ENCODE measurements at regions not wholly inside any gene's neighbourhood (a gene's known extent, or its start where the extent isn't known, plus 50 kb on each side); places are given as distances from the start of the nearest gene placed in this dataset.
A peak's percentile ranks its signal among the peaks of the same experiment; 100 is the strongest.

- no peak for DNase-seq
These were observed 1033.2 kb downstream of the TBC1D22A start for GRCh38 chr22:47795477-47796127.

- DNase-seq: no peak
These were observed 1032.4 kb downstream of the TBC1D22A start for GRCh38 chr22:47794851-47795250.

DNA sequence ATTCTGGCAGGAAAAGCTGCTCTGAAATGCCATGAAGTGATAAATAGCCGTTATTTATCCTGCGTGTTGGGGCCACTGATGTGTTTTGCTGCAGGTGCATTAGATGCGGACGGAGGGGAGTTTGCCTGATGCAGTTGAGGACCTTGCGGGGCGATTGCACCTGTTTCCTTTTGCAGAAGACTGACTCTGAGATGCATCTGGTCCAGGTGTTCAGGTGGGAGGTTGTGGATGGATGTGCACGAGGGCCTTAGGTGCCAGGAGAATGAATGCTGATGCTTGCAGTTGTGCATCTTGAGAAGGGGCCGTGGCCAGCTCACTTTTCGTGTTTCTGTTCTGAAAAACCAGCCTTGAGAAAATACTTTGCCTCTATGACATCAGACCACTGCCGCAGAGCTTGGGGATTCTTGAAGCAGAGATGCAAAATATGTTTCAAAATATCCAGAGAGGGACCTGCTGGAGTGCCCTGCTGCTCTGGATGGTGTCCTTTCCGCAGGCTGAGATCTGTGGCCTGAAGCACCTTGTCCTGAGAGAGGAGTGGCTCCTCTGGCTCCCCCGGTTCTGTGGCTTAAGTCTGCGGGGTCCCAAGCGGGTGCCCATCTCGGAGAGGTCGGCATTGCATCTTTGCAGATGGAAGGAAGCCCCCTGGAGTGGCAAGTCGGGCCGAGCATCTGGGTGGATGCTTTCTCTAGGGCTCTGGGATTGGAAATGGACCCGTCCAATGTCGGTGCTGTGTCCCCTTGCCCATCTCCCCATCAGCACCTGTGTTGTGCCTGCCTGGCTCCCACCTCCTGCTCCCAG, 1031.1 kb downstream of the TBC1D22A start:
- DNase-seq: no peak

DNA sequence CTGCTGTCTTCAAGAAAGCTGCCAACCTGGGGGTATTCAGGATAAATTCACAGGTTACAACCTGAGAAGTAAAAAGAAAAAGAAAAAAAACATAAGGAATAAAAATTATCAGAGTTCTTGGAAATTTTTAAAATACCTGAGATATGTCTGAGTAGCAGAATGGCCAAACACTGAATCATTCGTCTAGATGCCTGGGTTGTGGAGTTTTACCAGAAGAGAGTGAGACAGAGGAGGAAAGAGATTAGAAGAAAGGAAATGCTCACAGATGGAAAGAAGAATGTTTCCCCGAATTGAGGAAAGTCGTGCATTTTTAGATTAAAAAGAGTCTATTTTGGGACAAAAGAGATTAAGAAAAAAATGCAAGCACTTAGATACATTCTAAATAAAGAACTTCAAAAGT, 1026.7 kb downstream of the TBC1D22A start:
- DNase-seq: no peak

GRCh38 chr22:47788461-47788860, 1026.0 kb downstream of the TBC1D22A start:
- DNase-seq: no peak

DNA sequence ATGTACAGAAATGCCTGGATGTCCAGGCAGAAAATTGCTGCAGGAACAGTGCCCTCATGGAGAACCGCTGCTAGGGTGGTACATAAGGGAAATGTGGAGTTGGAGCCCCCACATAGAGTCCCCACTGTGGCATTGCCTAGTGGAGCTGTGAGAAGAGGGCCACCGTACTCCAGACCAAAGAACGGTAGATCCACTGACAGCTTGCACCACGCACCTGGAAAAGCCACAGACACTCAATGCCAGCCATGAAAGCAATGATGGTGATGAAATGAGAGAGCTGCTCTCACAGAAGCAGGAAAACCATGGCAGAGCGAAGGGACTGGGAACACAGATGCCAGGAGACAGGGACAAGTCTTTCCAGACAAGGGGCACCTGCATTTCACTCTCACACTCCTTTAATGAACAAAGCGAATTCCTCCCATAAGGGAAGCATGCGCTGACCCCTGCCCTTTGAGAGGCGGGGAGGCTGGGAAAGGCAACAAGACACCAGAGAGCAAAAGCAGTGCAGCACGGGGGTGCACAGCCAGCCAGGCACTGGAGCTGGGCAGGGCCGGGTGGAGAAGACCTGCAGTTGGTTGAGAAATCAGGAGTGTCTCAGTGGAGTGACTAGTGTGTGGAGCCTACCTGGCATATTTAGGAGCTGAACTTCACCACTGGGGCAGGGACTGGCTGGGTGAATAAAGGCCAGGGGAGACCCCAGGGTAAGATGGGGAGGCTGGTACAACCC, 1025.2 kb downstream of the TBC1D22A start:
- no peak for DNase-seq

DNA sequence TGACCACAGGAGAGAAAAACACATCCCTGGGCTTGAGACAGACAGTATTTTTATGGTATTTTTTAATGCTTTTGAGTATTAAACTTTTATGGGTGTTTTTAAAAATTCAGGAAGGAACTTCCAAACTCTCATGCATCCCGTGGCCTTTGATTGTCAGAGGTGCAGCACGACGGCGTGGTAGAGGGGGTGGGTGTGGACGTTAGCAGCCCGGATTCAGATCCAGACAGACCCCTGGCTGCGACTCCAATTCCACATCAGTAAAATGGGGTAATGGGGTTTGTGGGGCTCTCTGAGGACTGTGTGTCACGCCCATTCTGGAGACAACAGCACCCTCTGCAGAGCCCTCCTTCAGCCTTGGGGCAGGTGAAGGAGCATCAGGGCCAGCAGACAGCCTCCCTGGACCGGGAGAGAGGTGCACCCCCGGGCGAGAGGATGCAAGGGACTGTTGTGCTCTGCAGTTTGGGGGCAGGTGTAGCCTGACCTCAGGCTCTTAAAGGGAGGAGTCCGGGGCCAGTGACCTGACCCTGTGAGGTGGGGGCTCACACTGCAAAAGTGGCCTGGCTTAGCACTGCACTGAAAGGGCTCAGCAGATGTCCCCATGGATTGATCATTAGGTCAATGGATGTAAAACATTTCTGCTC, 1024.3 kb downstream of the TBC1D22A start:
- no peak for DNase-seq

DNA sequence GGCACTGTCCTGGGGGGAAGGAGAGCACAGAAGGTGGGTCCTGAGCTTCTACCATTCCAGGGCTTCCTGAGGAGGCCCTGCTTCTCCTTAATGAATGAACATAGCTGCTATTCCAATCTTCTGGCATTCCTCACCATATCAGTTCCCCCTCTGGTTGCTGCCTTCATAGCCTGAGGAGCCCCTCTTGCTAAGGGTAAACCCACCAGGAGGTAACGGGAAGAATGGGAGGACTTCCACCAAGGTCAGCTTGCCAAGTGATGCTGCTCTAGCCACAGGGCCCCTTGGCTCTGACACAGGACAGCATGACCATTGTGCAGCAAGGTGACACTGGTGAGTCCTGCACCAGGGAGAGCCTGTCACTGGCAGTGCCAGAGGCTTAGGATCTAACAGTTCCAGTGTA, 1022.5 kb downstream of the TBC1D22A start:
- no peak for DNase-seq

DNA sequence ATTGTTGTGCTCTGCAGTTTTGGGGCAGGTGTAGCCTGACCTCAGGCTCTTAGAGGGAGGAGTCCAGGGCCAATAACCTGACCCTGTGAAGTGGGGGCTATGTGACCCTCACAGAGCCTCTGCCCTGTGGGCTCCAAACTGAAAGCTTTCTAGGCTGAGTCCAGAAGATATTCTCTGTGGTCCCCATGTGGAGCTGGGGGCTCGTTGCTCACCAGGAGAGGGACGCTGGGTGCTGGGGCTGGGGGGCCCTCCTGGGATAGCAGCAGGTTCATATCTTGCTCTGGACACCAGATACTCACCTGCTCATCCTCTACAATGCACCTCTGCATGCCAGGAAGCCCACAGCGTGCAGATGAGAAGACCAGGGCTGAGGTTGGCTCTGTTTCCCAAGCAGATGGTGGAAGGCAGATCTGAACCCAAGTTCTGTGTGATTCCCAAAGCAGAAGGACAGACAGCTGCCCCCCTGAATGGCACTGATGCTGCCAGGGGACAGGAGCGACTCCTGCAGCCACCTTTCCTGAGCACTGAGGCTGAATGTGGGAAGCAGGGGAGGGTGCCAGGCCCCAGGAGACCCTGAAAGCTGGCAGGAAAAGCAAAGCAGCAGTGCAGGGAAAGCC, 1022.0 kb downstream of the TBC1D22A start:
- no peak for DNase-seq

GRCh38 chr22:47783433-47784366, 1021.2 kb downstream of the TBC1D22A start:
- DNase-seq: no peak

DNA sequence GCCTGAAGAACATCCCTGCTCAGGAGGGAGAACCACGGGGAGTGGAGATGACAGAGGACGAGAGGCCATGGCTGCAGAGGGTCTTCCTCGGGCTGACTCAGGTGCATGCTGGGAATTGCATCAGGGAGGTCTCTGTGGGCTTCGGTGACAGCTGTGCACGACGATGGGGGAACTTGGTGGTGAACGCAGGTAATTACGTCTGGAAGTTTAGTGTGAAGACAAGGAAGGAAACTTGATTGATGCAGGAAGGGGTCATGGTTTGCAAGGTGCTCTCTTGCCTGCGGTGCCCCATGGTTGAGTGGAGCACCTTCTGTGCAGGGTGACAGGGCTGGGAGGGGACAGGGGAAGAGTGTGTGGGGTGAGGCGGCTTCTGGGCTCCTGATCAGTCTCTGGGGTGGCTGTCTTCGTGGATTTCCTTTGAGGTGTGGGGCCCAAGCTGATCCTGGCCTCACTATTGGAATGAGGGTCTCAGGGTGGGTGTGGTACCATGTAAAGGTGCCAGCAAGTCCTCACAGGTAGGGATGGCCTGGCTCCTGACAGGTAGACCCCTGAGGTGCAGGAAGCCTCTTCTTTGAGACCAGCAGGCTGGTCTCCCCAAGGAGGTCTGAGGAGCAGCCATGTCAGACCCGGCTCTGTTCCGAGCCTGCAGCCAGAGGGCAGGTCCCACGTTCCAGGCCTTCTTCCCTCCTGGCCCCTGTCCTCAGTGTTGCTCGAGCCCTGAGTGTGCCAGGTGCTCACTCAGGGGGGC, 1020.1 kb downstream of the TBC1D22A start:
- no peak for DNase-seq

DNA sequence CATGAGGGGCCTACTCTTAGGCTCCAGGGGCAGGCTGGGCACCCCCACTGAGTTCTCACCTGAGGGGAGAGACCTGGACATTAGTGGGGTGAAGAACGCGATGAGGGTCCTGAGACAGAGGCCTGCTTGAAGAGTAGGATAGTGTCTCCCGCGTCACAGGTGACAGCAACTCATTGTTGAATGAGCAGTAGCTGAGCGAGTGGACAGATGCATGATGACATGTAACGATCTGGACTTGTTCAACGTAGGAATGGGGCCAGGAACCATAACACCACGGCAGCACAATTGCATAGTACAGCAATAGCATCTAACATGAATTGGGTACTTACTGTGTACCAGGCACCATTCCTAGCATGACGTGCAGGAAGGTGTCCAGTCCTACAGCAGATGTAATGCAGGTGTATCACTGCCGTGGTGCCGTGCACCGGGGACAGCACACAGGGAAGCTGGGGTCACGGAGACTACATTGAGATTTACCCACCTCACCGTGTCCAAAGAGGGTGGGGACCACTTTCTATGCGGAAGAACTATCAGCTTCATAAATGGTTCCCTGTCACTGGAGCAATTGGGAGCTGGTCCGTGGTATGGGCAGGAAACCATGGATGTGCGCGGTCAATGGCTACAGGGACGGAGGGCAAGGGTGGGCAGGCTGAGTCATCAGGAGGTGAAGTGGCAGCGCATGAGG, 1019.1 kb downstream of the TBC1D22A start:
- no peak for DNase-seq

DNA sequence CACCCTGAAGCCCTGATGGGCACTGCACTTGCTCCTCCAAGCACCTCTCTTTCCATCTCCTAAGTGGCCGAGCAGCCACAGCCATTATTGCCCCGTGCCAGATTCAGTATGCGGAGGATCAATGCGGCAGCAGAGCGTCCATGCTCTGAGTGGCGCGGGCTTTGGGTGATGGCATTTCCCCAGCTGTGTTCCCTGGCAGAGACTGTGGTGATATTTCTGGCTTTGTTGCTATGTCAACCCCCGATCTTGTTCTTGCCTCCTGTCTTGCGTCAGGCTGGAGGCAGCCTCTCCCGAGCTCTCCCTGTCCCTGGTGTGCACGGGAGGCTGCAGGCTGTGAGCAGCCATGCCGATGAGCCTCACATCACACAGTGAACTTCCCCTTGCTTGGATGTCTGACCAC, 1018.6 kb downstream of the TBC1D22A start:
- DNase-seq: peak in 8 of 51 donors; percentile 9 to 61 (median 16)

DNA sequence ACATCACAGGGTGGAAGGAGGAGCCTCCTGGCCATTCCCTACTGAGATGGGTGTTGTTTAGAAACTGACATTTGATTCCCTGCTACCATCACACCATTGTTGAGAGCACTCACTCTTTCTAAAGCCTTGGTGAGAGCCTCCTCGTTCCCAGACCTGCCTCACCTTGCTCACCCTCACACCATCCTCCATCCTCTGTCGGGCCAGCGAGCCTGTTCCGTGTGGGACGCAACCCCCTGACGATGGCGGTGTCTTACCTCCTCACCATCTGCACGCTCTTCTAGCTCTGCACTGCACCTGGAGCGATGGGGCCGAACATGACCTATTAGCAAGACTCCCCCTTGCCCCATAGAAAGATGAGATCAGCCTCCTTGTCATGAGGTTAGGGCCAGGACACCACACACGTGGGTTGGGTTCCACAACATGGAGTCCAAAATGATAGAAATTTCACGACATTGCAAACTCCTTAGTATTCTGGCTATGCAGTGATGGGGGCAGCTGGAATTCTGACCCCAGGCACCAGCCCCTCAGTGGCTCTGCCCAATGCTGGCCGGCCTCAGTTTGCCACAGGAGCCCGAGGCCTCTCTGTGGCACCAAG, 1017.9 kb downstream of the TBC1D22A start:
- no peak for DNase-seq

DNA sequence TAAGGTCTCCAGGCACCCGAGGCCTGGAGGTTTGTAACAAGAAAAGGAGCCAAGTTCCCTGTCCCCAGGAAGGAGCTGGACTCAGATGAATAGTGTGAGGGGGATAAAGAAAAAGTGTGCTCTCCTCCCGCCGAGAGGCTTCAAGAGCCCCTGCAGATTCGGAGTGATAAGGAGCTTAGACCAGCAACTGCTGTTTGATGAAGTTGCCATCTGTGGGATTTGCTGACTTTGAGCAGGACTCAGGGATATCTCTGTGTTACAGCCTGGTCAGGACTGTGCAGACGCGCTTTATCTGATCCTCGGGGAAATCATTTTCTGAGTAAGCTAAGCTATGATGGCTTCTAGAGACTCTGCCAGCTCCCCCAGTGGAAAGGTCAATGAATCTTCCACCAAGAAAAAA, 1017.0 kb downstream of the TBC1D22A start:
- no peak for DNase-seq

GRCh38 chr22:47778160-47778658, 1015.8 kb downstream of the TBC1D22A start:
- DNase-seq: no peak

DNA sequence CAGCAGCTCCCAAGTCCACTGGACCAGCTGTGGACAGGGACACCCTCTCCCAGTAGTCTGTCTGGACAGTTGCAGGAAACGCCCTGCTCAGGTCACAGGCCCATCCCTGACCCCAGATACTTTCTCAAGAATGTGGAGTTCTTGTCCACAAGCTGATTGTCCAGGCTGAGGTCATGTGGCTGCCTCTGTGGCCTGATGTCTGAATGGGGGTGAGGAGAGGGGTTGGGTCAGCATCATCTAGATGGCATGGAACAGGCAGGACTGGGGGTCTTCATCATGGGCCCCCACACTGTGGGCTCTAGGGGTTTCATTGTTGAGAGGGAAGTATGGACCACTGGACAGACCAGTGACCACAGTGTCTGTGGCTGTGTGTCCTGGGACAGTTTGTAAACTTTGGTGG, 1015.0 kb downstream of the TBC1D22A start:
- no peak for DNase-seq

- DNase-seq: no peak
These were observed 1013.9 kb downstream of the TBC1D22A start for GRCh38 chr22:47776329-47776728.

Data from hypothalamus (tissue), 51 donors.